PC-9 (cell line): ENCODE measurements at regions not wholly inside any gene's neighbourhood (a gene's known extent, or its start where the extent isn't known, plus 50 kb on each side); places are given as distances from the start of the nearest gene placed in this dataset.

Source experiments
- EZH2 ChIP-seq: fragments of 200-600 bp; sonication (generic); IDR thresholded peaks from 2 replicates; pipeline ENCODE4 v1.8.0; 2017; ENCODE audit warnings: antibody characterized with exemption, low read depth
- TF ChIP-seq, protein P1 (sequence below): fragments of 200-600 bp; sonication (generic); conservative IDR thresholded peaks from 2 replicates; pipeline ENCODE4 v1.6.1; 2017; ENCODE audit warnings: mixed run types, antibody characterized with exemption, mild to moderate bottlenecking, moderate library complexity

DNA sequence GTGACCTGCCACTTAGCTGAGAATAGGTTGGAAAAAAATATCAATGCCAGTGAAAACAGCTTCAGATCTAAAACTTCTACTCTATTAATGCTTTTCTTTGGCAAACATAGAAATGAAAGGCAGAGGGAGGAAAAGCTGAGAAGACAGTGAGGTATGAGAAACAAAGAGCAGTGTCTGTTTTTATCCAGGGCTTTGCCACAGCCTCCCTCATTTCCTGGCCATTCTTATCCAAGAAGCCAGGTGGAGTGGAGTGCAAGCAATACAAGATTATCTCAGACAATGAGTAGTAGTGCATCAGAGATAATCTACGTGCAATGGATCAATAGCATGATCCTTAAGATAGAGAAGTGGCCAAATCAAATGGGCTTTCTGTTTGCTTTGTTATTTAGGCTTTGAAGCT, 808.7 kb upstream of the PIK3C3 start:
- TF ChIP-seq, protein P1, sequence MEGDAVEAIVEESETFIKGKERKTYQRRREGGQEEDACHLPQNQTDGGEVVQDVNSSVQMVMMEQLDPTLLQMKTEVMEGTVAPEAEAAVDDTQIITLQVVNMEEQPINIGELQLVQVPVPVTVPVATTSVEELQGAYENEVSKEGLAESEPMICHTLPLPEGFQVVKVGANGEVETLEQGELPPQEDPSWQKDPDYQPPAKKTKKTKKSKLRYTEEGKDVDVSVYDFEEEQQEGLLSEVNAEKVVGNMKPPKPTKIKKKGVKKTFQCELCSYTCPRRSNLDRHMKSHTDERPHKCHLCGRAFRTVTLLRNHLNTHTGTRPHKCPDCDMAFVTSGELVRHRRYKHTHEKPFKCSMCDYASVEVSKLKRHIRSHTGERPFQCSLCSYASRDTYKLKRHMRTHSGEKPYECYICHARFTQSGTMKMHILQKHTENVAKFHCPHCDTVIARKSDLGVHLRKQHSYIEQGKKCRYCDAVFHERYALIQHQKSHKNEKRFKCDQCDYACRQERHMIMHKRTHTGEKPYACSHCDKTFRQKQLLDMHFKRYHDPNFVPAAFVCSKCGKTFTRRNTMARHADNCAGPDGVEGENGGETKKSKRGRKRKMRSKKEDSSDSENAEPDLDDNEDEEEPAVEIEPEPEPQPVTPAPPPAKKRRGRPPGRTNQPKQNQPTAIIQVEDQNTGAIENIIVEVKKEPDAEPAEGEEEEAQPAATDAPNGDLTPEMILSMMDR = no peak
- TF ChIP-seq EZH2 = no peak
